ENCODE measurements at regions not wholly inside any gene's neighbourhood (a gene's known extent, or its start where the extent isn't known, plus 50 kb on each side); places are given as distances from the start of the nearest gene placed in this dataset.

DNA sequence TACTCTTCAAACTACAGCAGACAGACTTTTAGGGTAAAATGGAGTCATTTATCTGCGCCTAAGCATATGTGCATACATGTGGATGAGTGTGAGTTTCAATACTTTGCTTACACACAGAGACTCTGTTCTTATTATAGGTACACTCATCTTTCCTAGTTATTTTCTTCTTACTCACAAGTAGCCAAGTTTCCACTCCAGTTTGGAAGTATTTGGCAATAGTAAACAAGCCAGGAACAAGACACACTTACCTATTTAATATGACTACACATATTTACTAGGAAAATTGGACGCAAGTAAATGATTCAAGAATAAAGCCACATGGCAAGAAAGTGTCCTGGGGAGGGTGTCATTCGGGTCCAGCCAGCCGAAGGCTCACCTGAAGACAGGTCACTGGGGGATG lies 414.3 kb downstream of the FBXO15 start:
- no peak for TF ChIP-seq ZC3H10 (CRISPR knock-in tag; IDR thresholded peaks at IDR 0.05)
- TF ChIP-seq PPARA (CRISPR knock-in tag; IDR thresholded peaks at IDR 0.05; ENCODE audit: borderline replicate concordance), result no peak
- no peak for TF ChIP-seq RARB (CRISPR knock-in tag; IDR thresholded peaks at IDR 0.05)
- no peak for TF ChIP-seq TOX (CRISPR knock-in tag; IDR thresholded peaks at IDR 0.05; ENCODE audit: borderline replicate concordance)
